ENCODE measurements at regions not wholly inside any gene's neighbourhood (a gene's known extent, or its start where the extent isn't known, plus 50 kb on each side); places are given as distances from the start of the nearest gene placed in this dataset.

DNA sequence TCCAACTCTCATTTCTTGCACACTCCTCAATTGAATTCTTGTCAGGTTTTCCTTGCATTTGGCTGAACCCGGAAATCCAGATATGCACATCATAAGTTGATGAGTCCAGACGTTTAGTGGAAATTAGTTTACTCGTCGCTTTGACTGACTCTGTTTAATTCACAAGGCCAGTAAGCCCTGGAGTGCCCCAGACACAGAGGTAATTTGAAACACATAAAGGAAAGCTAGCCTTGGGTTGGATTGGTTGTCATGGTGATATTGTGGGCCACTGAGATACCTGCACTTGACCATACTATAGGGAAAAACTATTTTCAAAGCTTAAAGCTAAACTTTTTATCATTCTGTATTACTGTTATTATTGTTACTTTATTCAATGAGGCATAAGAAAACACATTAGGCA, 178.3 kb upstream of the CA10 start:
- H3K4me1 ChIP-seq (ENCODE audit: insufficient read depth, low read length), result no peaks in the 10 kb centered on the region
- no peaks in the 10 kb centered on the region for H4K20me1 ChIP-seq (ENCODE audit: insufficient read depth, low read length)
- BruUV-seq (replicated peaks), result no TSS peak
- H3K27ac ChIP-seq (ENCODE audit: extremely low read length, insufficient read depth, low read length), result no peak overlapping the region
- peaks cover 77% of the 10 kb centered on the region for H3K9me3 ChIP-seq (ENCODE audit: low read length)
- no peaks in the 10 kb centered on the region for H3K36me3 ChIP-seq (replicated peaks in 1 of 2; ENCODE audit: control insufficient read depth in 1 of 2, insufficient read depth in 2 of 2, low read length in 2 of 2)
- no peak overlapping the region for H2AFZ ChIP-seq (ENCODE audit: low read length)
- POLR2A ChIA-PET, result no interaction called here
- 2% methylated on average over 4 of the region's 4 CpGs for WGBS (ENCODE audit: low lambda C conversion rate)
- TF ChIP-seq, protein P1, sequence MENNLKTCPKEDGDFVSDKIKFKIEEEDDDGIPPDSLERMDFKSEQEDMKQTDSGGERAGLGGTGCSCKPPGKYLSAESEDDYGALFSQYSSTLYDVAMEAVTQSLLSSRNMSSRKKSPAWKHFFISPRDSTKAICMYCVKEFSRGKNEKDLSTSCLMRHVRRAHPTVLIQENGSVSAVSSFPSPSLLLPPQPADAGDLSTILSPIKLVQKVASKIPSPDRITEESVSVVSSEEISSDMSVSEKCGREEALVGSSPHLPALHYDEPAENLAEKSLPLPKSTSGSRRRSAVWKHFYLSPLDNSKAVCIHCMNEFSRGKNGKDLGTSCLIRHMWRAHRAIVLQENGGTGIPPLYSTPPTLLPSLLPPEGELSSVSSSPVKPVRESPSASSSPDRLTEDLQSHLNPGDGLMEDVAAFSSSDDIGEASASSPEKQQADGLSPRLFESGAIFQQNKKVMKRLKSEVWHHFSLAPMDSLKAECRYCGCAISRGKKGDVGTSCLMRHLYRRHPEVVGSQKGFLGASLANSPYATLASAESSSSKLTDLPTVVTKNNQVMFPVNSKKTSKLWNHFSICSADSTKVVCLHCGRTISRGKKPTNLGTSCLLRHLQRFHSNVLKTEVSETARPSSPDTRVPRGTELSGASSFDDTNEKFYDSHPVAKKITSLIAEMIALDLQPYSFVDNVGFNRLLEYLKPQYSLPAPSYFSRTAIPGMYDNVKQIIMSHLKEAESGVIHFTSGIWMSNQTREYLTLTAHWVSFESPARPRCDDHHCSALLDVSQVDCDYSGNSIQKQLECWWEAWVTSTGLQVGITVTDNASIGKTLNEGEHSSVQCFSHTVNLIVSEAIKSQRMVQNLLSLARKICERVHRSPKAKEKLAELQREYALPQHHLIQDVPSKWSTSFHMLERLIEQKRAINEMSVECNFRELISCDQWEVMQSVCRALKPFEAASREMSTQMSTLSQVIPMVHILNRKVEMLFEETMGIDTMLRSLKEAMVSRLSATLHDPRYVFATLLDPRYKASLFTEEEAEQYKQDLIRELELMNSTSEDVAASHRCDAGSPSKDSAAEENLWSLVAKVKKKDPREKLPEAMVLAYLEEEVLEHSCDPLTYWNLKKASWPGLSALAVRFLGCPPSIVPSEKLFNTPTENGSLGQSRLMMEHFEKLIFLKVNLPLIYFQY (CRISPR knock-in tag; IDR thresholded peaks at IDR 0.05; ENCODE audit: borderline replicate concordance), result no peak
- TF ChIP-seq ZNF644 (CRISPR knock-in tag; IDR thresholded peaks at IDR 0.05; ENCODE audit: low read depth), result no peak
- TF ChIP-seq SRSF4 (IDR thresholded peaks at IDR 0.05; ENCODE audit: low read depth, low read length, poor library complexity, severe bottlenecking), result no peak
- TF ChIP-seq, protein P2, sequence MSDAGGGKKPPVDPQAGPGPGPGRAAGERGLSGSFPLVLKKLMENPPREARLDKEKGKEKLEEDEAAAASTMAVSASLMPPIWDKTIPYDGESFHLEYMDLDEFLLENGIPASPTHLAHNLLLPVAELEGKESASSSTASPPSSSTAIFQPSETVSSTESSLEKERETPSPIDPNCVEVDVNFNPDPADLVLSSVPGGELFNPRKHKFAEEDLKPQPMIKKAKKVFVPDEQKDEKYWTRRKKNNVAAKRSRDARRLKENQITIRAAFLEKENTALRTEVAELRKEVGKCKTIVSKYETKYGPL (CRISPR knock-in tag; IDR thresholded peaks at IDR 0.05), result no peak
- TF ChIP-seq, protein P3, sequence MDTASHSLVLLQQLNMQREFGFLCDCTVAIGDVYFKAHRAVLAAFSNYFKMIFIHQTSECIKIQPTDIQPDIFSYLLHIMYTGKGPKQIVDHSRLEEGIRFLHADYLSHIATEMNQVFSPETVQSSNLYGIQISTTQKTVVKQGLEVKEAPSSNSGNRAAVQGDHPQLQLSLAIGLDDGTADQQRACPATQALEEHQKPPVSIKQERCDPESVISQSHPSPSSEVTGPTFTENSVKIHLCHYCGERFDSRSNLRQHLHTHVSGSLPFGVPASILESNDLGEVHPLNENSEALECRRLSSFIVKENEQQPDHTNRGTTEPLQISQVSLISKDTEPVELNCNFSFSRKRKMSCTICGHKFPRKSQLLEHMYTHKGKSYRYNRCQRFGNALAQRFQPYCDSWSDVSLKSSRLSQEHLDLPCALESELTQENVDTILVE (CRISPR knock-in tag; IDR thresholded peaks at IDR 0.05), result no peak
- no peak for TF ChIP-seq KLF9 (CRISPR knock-in tag; IDR thresholded peaks at IDR 0.05; ENCODE audit: low read depth)
- TF ChIP-seq ZNF577 (CRISPR knock-in tag; IDR thresholded peaks at IDR 0.05; ENCODE audit: borderline replicate concordance, low read depth), result no peak
- TF ChIP-seq PLRG1 (conservative IDR thresholded peaks at IDR 0.05), result no peak
- no peak for TF ChIP-seq KMT2A (CRISPR knock-in tag; IDR thresholded peaks at IDR 0.05)
- no peak for TF ChIP-seq WIZ (CRISPR knock-in tag; IDR thresholded peaks at IDR 0.05)
- no peak for TF ChIP-seq NFE2 (CRISPR knock-in tag; IDR thresholded peaks at IDR 0.05)
- no peak for TF ChIP-seq ZFP82 (CRISPR knock-in tag; IDR thresholded peaks at IDR 0.05; ENCODE audit: borderline replicate concordance)
- TF ChIP-seq ZNF367 (CRISPR knock-in tag; IDR thresholded peaks at IDR 0.05; ENCODE audit: borderline replicate concordance), result no peak
- TF ChIP-seq HDAC1 (CRISPR knock-in tag; IDR thresholded peaks at IDR 0.05), result no peak
- TF ChIP-seq, protein P4, sequence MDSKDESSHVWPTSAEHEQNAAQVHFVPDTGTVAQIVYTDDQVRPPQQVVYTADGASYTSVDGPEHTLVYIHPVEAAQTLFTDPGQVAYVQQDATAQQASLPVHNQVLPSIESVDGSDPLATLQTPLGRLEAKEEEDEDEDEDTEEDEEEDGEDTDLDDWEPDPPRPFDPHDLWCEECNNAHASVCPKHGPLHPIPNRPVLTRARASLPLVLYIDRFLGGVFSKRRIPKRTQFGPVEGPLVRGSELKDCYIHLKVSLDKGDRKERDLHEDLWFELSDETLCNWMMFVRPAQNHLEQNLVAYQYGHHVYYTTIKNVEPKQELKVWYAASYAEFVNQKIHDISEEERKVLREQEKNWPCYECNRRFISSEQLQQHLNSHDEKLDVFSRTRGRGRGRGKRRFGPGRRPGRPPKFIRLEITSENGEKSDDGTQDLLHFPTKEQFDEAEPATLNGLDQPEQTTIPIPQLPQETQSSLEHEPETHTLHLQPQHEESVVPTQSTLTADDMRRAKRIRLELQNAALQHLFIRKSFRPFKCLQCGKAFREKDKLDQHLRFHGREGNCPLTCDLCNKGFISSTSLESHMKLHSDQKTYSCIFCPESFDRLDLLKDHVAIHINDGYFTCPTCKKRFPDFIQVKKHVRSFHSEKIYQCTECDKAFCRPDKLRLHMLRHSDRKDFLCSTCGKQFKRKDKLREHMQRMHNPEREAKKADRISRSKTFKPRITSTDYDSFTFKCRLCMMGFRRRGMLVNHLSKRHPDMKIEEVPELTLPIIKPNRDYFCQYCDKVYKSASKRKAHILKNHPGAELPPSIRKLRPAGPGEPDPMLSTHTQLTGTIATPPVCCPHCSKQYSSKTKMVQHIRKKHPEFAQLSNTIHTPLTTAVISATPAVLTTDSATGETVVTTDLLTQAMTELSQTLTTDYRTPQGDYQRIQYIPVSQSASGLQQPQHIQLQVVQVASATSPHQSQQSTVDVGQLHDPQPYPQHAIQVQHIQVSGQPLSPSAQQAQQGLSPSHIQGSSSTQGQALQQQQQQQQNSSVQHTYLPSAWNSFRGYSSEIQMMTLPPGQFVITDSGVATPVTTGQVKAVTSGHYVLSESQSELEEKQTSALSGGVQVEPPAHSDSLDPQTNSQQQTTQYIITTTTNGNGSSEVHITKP (CRISPR knock-in tag; IDR thresholded peaks at IDR 0.05; ENCODE audit: low read depth), result no peak
- no peak overlapping the region for H3K9ac ChIP-seq (ENCODE audit: insufficient read depth, low read depth, low read length)
- no peak overlapping the region for H3K4me3 ChIP-seq (replicated peaks in 1 of 3; ENCODE audit: insufficient read depth in 1 of 3, low read depth in 2 of 3, low read length in 3 of 3)
- no peaks in the 10 kb centered on the region for H3K79me2 ChIP-seq (ENCODE audit: insufficient read depth, low read length)
- H3K4me2 ChIP-seq (ENCODE audit: low read depth, low read length), result no peak overlapping the region
- H3K27me3 ChIP-seq (ENCODE audit: control insufficient read depth in 1 of 2, insufficient read depth in 2 of 2, low read length in 2 of 2), result no peaks in the 10 kb centered on the region
- FAIRE-seq (no peak), ATAC-seq (no peak), DNase-seq (ENCODE audit: low spot score) (no peak)
- intact Hi-C loops (cut with micrococcal nuclease; ENCODE audit: unreplicated experiment), result no loop called here
- CTCF ChIA-PET (ENCODE audit: low intra/inter-chr PET ratio, low total read pairs), result no interaction called here
- in situ Hi-C loops (cut with HindIII; ENCODE audit: extremely low pct_ligation_motif_present, low pct_unique_long_range_greater_than_20kb), result no loop called here

All from HepG2 (cell line).